Lower leg skin (tissue), 3 donors: ENCODE measurements at regions not wholly inside any gene's neighbourhood (a gene's known extent, or its start where the extent isn't known, plus 50 kb on each side); places are given as distances from the start of the nearest gene placed in this dataset.

ENCODE experiments used
- CTCF ChIP-seq, 3 donors: fragments of 450-650 bp; IDR thresholded peaks; one replicate each; pipeline ENCODE4 v1.5.1; 2016; ENCODE audit warnings: antibody characterized with exemption in 3 of 3, mild to moderate bottlenecking in 3 of 3, moderate library complexity in 2 of 3
- POLR2A ChIP-seq, 2 donors: fragments of 450-650 bp; IDR thresholded peaks; one replicate each; pipeline ENCODE4 v1.6.1; 2016 to 2017; ENCODE audit warnings: antibody characterized with exemption in 2 of 2, mild to moderate bottlenecking in 1 of 2, moderate library complexity in 1 of 2

- no peak for TF ChIP-seq CTCF (IDR thresholded peaks at IDR 0.05)
- TF ChIP-seq POLR2A (IDR thresholded peaks at IDR 0.05) = no peak
Measured at GRCh38 chr2:66849153-66849755, 414.3 kb downstream of the MEIS1 start.
